GM23338 (cell line): ENCODE measurements at regions not wholly inside any gene's neighbourhood (a gene's known extent, or its start where the extent isn't known, plus 50 kb on each side); places are given as distances from the start of the nearest gene placed in this dataset.

Experiments
- ATAC-seq: fragments of 200-7000 bp; cut with Tn5 transposase; 3 replicates; pipeline ENCODE4 v1.9.1; 2020
- DNase-seq: peaks from one replicate; pipeline ENCODE4 v3.0.0-alpha.2; 2015; ENCODE audit warnings: low spot score
- H2AFZ ChIP-seq: fragments of 200-600 bp; sonication (generic); 2 replicates; pipeline ENCODE4 v1.8.0; 2016; ENCODE audit warnings: antibody characterized with exemption, mild to moderate bottlenecking, moderate library complexity
- H3F3A ChIP-seq: fragments of 200-600 bp; sonication (generic); replicated peaks from 2 replicates; pipeline ENCODE4 v1.8.0; 2017; ENCODE audit warnings: antibody characterized with exemption, mixed run types, low read depth
- H3K27ac ChIP-seq: fragments of 200-600 bp; sonication (generic); 2 replicates; pipeline ENCODE4 v1.6.1; 2016; ENCODE audit warnings: low read depth
- H3K27me3 ChIP-seq: fragments of 200-600 bp; sonication (generic); 2 replicates; pipeline ENCODE4 v1.8.0; 2016; ENCODE audit warnings: mild to moderate bottlenecking, mixed run types, moderate library complexity; ENCODE audit not compliant: insufficient read depth
- H3K36me3 ChIP-seq: fragments of 200-600 bp; sonication (generic); 2 replicates; pipeline ENCODE4 v1.8.0; 2016; ENCODE audit warnings: mild to moderate bottlenecking; ENCODE audit not compliant: insufficient read depth
- H3K4me1 ChIP-seq: fragments of 200-600 bp; sonication (generic); 2 replicates; pipeline ENCODE4 v1.8.0; 2016; ENCODE audit warnings: mild to moderate bottlenecking, moderate library complexity; ENCODE audit not compliant: insufficient read depth
- H3K4me2 ChIP-seq: fragments of 200-600 bp; sonication (generic); 2 replicates; pipeline ENCODE4 v1.7.1; 2017; ENCODE audit warnings: mixed run types
- H3K4me3 ChIP-seq: fragments of 200-600 bp; sonication (generic); 2 replicates; pipeline ENCODE4 v1.6.1; 2016; ENCODE audit warnings: mixed run types
- H3K79me2 ChIP-seq: fragments of 200-600 bp; sonication (generic); replicated peaks from 2 replicates; pipeline ENCODE4 v1.8.0; 2017; ENCODE audit warnings: mild to moderate bottlenecking; ENCODE audit not compliant: insufficient read depth
- H3K9me2 ChIP-seq: fragments of 200-600 bp; sonication (generic); 2 replicates; pipeline ENCODE4 v1.8.0; 2017; ENCODE audit not compliant: insufficient read depth
- H4K20me1 ChIP-seq: fragments of 200-600 bp; sonication (generic); replicated peaks from 2 replicates; pipeline ENCODE4 v1.8.0; 2017; ENCODE audit warnings: mild to moderate bottlenecking; ENCODE audit not compliant: insufficient read depth
- H3K27ac Mint-ChIP-seq: 2 replicates; pipeline ENCODE4 v1.8.0; 2020; ENCODE audit warnings: inconsistent platforms, mild to moderate bottlenecking, moderate library complexity, mixed read lengths
- H3K27me3 Mint-ChIP-seq: 3 replicates; pipeline ENCODE4 v1.8.0; 2022; ENCODE audit warnings: low read depth, mild to moderate bottlenecking, moderate library complexity, mixed read lengths, inconsistent platforms; ENCODE audit not compliant: insufficient read depth, poor library complexity
- H3K36me3 Mint-ChIP-seq: 3 replicates; pipeline ENCODE4 v1.8.0; 2021; ENCODE audit warnings: low read depth, mild to moderate bottlenecking, inconsistent platforms, moderate library complexity, mixed read lengths
- H3K4me1 Mint-ChIP-seq: 3 replicates; pipeline ENCODE4 v1.8.0; 2020; ENCODE audit warnings: mild to moderate bottlenecking, inconsistent platforms, mixed read lengths
- H3K4me3 Mint-ChIP-seq: 3 replicates; pipeline ENCODE4 v1.8.0; 2021; ENCODE audit warnings: moderate library complexity, mild to moderate bottlenecking, inconsistent platforms, mixed read lengths
- H3K9me3 Mint-ChIP-seq: 3 replicates; pipeline ENCODE4 v1.8.0; 2020; ENCODE audit warnings: moderate library complexity, mild to moderate bottlenecking, inconsistent platforms, mixed read lengths
- CREB1 ChIP-seq: fragments of 250-450 bp; sonication (Bioruptor Pico); IDR thresholded peaks from 2 replicates; pipeline ENCODE4 v1.5.0; 2020; ENCODE audit warnings: low read depth, mild to moderate bottlenecking, moderate library complexity
- EZH2 ChIP-seq: fragments of 200-600 bp; sonication (generic); IDR thresholded peaks from one replicate; pipeline ENCODE4 v1.8.0; 2017; ENCODE audit warnings: antibody characterized with exemption, mild to moderate bottlenecking, low read depth; ENCODE audit not compliant: unreplicated experiment
- EZH2phosphoT487 ChIP-seq: fragments of 200-600 bp; sonication (generic); IDR thresholded peaks from one replicate; pipeline ENCODE4 v1.8.1; 2018; ENCODE audit warnings: antibody characterized with exemption; ENCODE audit not compliant: unreplicated experiment
- JUNB ChIP-seq: IDR thresholded peaks from one replicate; pipeline ENCODE4 v1.6.1; 2016; ENCODE audit warnings: antibody characterized with exemption; ENCODE audit not compliant: unreplicated experiment
- NANOG ChIP-seq: IDR thresholded peaks from 2 replicates; pipeline ENCODE4 v1.6.1; 2016; ENCODE audit warnings: antibody characterized with exemption, borderline replicate concordance
- POLR2AphosphoS5 ChIP-seq: IDR thresholded peaks from 2 replicates; pipeline ENCODE4 v1.6.1; 2016; ENCODE audit warnings: antibody characterized with exemption, low read depth
- STAT1 ChIP-seq: IDR thresholded peaks from one replicate; pipeline ENCODE4 v1.6.1; 2016; ENCODE audit warnings: antibody characterized with exemption; ENCODE audit not compliant: unreplicated experiment
- ZNF114 ChIP-seq: fragments of 250-450 bp; sonication (Bioruptor Pico); IDR thresholded peaks from 2 replicates; pipeline ENCODE4 v1.5.0; 2020; ENCODE audit warnings: mild to moderate bottlenecking, moderate library complexity
- ZNF331 ChIP-seq: fragments of 250-450 bp; sonication (Bioruptor Pico); IDR thresholded peaks from 2 replicates; pipeline ENCODE4 v1.5.0; 2020; ENCODE audit warnings: low read depth, mild to moderate bottlenecking, moderate library complexity
- TF ChIP-seq, protein P1 (sequence below): fragments of 250-450 bp; sonication (Bioruptor Pico); IDR thresholded peaks from 2 replicates; pipeline ENCODE4 v1.5.0; 2020; ENCODE audit warnings: mild to moderate bottlenecking, moderate library complexity
- TF ChIP-seq, protein P2 (sequence below): IDR thresholded peaks from 2 replicates; pipeline ENCODE4 v1.6.1; 2016; ENCODE audit warnings: antibody characterized with exemption

DNA sequence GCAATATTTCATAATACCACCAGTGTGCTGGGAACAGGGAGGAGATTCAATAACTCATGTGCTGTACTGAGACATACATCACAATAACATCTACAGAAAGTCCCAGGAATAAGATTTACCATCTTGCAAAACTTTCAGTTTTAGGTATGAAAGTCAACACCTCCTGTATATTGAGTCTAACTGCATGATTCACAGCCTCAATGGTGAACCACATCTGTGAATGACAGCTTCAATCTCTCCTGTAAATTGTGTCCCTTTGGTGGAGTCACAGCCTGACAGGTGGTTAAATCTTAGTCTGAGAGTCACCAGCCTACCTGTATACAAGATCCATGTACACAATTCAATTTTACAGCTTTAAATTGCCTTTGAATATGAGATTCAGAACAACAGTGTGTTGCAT, 242.1 kb downstream of the RPS4Y2 start (continued):
- TF ChIP-seq JUNB (no peak), ZNF114 (CRISPR knock-in tag) (no peak), CREB1 (CRISPR knock-in tag) (no peak), EZH2phosphoT487 (no peak), ZNF331 (no peak)
- TF ChIP-seq, protein P1, sequence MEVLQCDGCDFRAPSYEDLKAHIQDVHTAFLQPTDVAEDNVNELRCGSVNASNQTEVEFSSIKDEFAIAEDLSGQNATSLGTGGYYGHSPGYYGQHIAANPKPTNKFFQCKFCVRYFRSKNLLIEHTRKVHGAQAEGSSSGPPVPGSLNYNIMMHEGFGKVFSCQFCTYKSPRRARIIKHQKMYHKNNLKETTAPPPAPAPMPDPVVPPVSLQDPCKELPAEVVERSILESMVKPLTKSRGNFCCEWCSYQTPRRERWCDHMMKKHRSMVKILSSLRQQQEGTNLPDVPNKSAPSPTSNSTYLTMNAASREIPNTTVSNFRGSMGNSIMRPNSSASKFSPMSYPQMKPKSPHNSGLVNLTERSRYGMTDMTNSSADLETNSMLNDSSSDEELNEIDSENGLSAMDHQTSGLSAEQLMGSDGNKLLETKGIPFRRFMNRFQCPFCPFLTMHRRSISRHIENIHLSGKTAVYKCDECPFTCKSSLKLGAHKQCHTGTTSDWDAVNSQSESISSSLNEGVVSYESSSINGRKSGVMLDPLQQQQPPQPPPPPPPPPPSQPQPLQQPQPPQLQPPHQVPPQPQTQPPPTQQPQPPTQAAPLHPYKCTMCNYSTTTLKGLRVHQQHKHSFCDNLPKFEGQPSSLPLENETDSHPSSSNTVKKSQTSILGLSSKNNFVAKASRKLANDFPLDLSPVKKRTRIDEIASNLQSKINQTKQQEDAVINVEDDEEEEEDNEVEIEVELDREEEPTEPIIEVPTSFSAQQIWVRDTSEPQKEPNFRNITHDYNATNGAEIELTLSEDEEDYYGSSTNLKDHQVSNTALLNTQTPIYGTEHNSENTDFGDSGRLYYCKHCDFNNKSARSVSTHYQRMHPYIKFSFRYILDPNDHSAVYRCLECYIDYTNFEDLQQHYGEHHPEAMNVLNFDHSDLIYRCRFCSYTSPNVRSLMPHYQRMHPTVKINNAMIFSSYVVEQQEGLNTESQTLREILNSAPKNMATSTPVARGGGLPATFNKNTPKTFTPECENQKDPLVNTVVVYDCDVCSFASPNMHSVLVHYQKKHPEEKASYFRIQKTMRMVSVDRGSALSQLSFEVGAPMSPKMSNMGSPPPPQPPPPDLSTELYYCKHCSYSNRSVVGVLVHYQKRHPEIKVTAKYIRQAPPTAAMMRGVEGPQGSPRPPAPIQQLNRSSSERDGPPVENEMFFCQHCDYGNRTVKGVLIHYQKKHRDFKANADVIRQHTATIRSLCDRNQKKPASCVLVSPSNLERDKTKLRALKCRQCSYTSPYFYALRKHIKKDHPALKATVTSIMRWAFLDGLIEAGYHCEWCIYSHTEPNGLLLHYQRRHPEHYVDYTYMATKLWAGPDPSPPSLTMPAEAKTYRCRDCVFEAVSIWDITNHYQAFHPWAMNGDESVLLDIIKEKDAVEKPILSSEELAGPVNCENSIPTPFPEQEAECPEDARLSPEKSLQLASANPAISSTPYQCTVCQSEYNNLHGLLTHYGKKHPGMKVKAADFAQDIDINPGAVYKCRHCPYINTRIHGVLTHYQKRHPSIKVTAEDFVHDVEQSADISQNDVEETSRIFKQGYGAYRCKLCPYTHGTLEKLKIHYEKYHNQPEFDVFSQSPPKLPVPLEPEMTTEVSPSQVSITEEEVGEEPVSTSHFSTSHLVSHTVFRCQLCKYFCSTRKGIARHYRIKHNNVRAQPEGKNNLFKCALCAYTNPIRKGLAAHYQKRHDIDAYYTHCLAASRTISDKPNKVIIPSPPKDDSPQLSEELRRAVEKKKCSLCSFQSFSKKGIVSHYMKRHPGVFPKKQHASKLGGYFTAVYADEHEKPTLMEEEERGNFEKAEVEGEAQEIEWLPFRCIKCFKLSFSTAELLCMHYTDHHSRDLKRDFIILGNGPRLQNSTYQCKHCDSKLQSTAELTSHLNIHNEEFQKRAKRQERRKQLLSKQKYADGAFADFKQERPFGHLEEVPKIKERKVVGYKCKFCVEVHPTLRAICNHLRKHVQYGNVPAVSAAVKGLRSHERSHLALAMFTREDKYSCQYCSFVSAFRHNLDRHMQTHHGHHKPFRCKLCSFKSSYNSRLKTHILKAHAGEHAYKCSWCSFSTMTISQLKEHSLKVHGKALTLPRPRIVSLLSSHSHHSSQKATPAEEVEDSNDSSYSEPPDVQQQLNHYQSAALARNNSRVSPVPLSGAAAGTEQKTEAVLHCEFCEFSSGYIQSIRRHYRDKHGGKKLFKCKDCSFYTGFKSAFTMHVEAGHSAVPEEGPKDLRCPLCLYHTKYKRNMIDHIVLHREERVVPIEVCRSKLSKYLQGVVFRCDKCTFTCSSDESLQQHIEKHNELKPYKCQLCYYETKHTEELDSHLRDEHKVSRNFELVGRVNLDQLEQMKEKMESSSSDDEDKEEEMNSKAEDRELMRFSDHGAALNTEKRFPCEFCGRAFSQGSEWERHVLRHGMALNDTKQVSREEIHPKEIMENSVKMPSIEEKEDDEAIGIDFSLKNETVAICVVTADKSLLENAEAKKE = no peak

DNA sequence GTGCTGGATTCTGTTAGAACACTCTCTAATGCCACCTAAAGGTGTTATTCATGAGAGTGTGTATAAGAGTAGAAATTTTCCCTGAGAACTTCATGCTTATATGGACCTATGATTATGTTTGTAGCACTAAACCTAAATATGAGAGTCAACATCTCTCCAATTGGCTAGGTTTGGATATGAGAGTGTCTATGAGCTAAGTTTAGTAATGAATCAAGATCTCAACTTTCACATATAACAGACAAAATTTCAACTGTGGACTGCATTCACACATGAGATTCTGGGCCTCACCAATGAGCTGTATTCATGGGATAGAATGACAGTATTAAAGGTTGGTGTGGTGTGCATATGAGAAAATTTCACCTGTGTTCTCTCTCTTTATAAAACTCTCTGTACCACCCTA, 242.6 kb downstream of the RPS4Y2 start:
- Mint-ChIP-seq H3K27me3 (no peaks in the 10 kb centered on the region), H3K4me3 (no peak overlapping the region), H3K4me1 (no peaks in the 10 kb centered on the region), H3K9me3 (peaks cover 89% of the 10 kb centered on the region), H3K36me3 (no peaks in the 10 kb centered on the region), H3K27ac (no peak overlapping the region)
- H3K27me3 ChIP-seq = no peaks in the 10 kb centered on the region
- no peak overlapping the region for H3K27ac ChIP-seq
- H2AFZ ChIP-seq = no peak overlapping the region
- no peaks in the 10 kb centered on the region for H4K20me1 ChIP-seq
- DNase-seq (no peak), ATAC-seq (no peak)
- no peak overlapping the region for H3K4me3 ChIP-seq
- H3K36me3 ChIP-seq = no peaks in the 10 kb centered on the region
- no peaks in the 10 kb centered on the region for H3K9me2 ChIP-seq
- no peaks in the 10 kb centered on the region for H3K4me1 ChIP-seq
- H3K4me2 ChIP-seq = no peak overlapping the region
- H3K79me2 ChIP-seq = no peaks in the 10 kb centered on the region
- no peaks in the 10 kb centered on the region for H3F3A ChIP-seq
- TF ChIP-seq POLR2AphosphoS5 (no peak), CREB1 (CRISPR knock-in tag) (no peak), ZNF114 (CRISPR knock-in tag) (no peak), ZNF331 (no peak), STAT1 (no peak), NANOG (no peak), EZH2 (no peak)
- TF ChIP-seq, protein P2, sequence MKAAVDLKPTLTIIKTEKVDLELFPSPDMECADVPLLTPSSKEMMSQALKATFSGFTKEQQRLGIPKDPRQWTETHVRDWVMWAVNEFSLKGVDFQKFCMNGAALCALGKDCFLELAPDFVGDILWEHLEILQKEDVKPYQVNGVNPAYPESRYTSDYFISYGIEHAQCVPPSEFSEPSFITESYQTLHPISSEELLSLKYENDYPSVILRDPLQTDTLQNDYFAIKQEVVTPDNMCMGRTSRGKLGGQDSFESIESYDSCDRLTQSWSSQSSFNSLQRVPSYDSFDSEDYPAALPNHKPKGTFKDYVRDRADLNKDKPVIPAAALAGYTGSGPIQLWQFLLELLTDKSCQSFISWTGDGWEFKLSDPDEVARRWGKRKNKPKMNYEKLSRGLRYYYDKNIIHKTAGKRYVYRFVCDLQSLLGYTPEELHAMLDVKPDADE = no peak
